K562 (cell line): ENCODE measurements at regions not wholly inside any gene's neighbourhood (a gene's known extent, or its start where the extent isn't known, plus 50 kb on each side); places are given as distances from the start of the nearest gene placed in this dataset.

Source experiments
- ATAC-seq: fragments of 200-7000 bp; cut with Tn5 transposase; 3 replicates; pipeline ENCODE4 v1.9.1; 2020; ENCODE audit warnings: moderate library complexity
- BruUV-seq: library from RNA; stranded (reverse); fragments of 400-500 nt; replicated peaks from 2 replicates; lab custom pipeline; 2021; lab: Mats Ljungman, UMichigan
- CTCF ChIA-PET: fragments of 300-600 bp; formaldehyde crosslinking; extraction: SDS; loops from one replicate; lab custom pipeline; 2021; ENCODE audit warnings: low intra/inter-chr PET ratio; lab: Yijun Ruan, JAX
- POLR2A ChIA-PET: fragments of 300-600, 350-650 bp; sonication (Branson Sonifier 250); formaldehyde crosslinking; extraction: SDS; loops from one replicate; lab custom pipeline; 2021; ENCODE audit warnings: antibody characterized with exemption, inconsistent platforms; lab: Yijun Ruan, JAX
- DNase-seq, 4 experiments: peaks; one replicate each; pipeline versions ENCODE4 v3.0.0 to v3.0.0-alpha.2; 2011 to 2018; ENCODE audit warnings: low spot score in 3 of 4, mixed read lengths in 3 of 4; ENCODE audit errors: extremely low read depth in 1 of 4
- FAIRE-seq: peaks from 2 replicates; lab custom pipeline; 2011; peaks lifted over from hg19 to GRCh38; lab: Jason Lieb, UNC
- H2AFZ ChIP-seq: 2 replicates; pipeline ENCODE4 v1.6.0; 2011; ENCODE audit warnings: low read depth, low read length, control low read depth, inconsistent platforms
- H3K27ac ChIP-seq: fragments of 200-600 bp; 3 replicates; pipeline ENCODE4 v1.8.0; 2011; ENCODE audit warnings: low read depth, mild to moderate bottlenecking, control low read depth, inconsistent platforms, low read length, moderate library complexity, mixed read lengths; ENCODE audit errors: extremely low read depth
- H3K27me3 ChIP-seq, 2 experiments: fragments of 300-600 bp in 1 of 2; 2 replicates in 1 of 2; 3 replicates in 1 of 2; pipeline versions ENCODE4 v1.6.0 to v1.8.0; 2011; ENCODE audit warnings: inconsistent platforms in 2 of 2, low read length in 2 of 2, mild to moderate bottlenecking in 1 of 2, mixed read lengths in 1 of 2, moderate library complexity in 1 of 2; ENCODE audit not compliant: control insufficient read depth in 2 of 2, insufficient read depth in 2 of 2
- H3K36me3 ChIP-seq: fragments of 300-600 bp; 3 replicates; pipeline ENCODE4 v1.8.0; 2011; ENCODE audit warnings: mild to moderate bottlenecking, low read length, inconsistent platforms; ENCODE audit not compliant: control insufficient read depth, insufficient read depth
- H3K4me1 ChIP-seq, 2 experiments: fragments of 200-600 bp in 1 of 2; replicated peaks in 1 of 2; 2 replicates in 1 of 2; 3 replicates in 1 of 2; pipeline versions ENCODE4 v1.5.1 to v1.8.0; 2011; ENCODE audit warnings: inconsistent platforms in 2 of 2, low read length in 2 of 2, mild to moderate bottlenecking in 1 of 2, mixed read lengths in 1 of 2, moderate library complexity in 1 of 2; ENCODE audit not compliant: control insufficient read depth in 2 of 2, insufficient read depth in 2 of 2
- H3K4me2 ChIP-seq: 2 replicates; pipeline ENCODE4 v1.6.1; 2011; ENCODE audit warnings: low read length, control low read depth, inconsistent platforms, mixed read lengths; ENCODE audit not compliant: insufficient read depth
- H3K4me3 ChIP-seq: fragments of 200-600 bp; sonication (generic), shearing (Covaris generic); 2 replicates; pipeline ENCODE4 v1.5.1; 2016; ENCODE audit warnings: control low read depth, inconsistent platforms
- H3K79me2 ChIP-seq: fragments of 200-600 bp; 3 replicates; pipeline ENCODE4 v1.8.0; 2011; ENCODE audit warnings: low read length, inconsistent platforms; ENCODE audit not compliant: control insufficient read depth, insufficient read depth
- H3K9ac ChIP-seq, 2 experiments: 2 replicates each; pipeline versions ENCODE4 v1.6.0 to v1.6.1; 2011; ENCODE audit warnings: low read depth in 2 of 2, low read length in 2 of 2, control low read depth in 1 of 2, inconsistent platforms in 1 of 2, mild to moderate bottlenecking in 1 of 2, mixed read lengths in 1 of 2; ENCODE audit not compliant: insufficient read depth in 1 of 2
- H3K9me1 ChIP-seq: one replicate; pipeline ENCODE4 v1.6.0; 2011; ENCODE audit warnings: inconsistent platforms, mild to moderate bottlenecking, low read length, moderate library complexity; ENCODE audit not compliant: control insufficient read depth, insufficient read depth
- H3K9me3 ChIP-seq: replicated peaks from 2 replicates; pipeline ENCODE4 v1.5.1; 2011; ENCODE audit warnings: low read depth, low read length, inconsistent platforms; ENCODE audit not compliant: control insufficient read depth, insufficient read depth
- H4K20me1 ChIP-seq: replicated peaks from 2 replicates; pipeline ENCODE4 v1.6.1; 2011; ENCODE audit warnings: low read length, inconsistent platforms, mixed read lengths; ENCODE audit not compliant: control insufficient read depth, insufficient read depth
- CREM ChIP-seq: IDR thresholded peaks from 2 replicates; pipeline ENCODE4 v1.6.1; 2014; ENCODE audit warnings: antibody characterized with exemption, low read depth
- CTBP1 ChIP-seq: fragments of 450-650 bp; IDR thresholded peaks from 2 replicates; pipeline ENCODE4 v1.6.1; 2016; ENCODE audit warnings: borderline replicate concordance
- GTF2A2 ChIP-seq: IDR thresholded peaks from 2 replicates; pipeline ENCODE4 v1.6.1; 2016; ENCODE audit warnings: mild to moderate bottlenecking, missing genetic modification characterization, missing compliant biosample characterization
- HEY1 ChIP-seq: fragments of 250-450 bp; sonication (Bioruptor Pico); IDR thresholded peaks from 2 replicates; pipeline ENCODE4 v1.5.0; 2020; ENCODE audit warnings: mild to moderate bottlenecking, moderate library complexity, borderline replicate concordance
- KDM1A ChIP-seq, 2 experiments: fragments of 450-650 bp; IDR thresholded peaks; 2 replicates each; pipeline ENCODE4 v1.6.1; 2016; ENCODE audit warnings: mild to moderate bottlenecking in 2 of 2
- KLF6 ChIP-seq: fragments of 250-450 bp; sonication (Bioruptor Pico); IDR thresholded peaks from 2 replicates; pipeline ENCODE4 v1.4.0; 2020; ENCODE audit warnings: mild to moderate bottlenecking, moderate library complexity, borderline replicate concordance
- MTA3 ChIP-seq: fragments of 450-650 bp; formaldehyde crosslinking; IDR thresholded peaks from 2 replicates; pipeline ENCODE4 v1.6.1; 2017; ENCODE audit warnings: mild to moderate bottlenecking, borderline replicate concordance
- SMARCC2 ChIP-seq: fragments of 450-650 bp; IDR thresholded peaks from 2 replicates; pipeline ENCODE4 v1.6.1; 2017; ENCODE audit warnings: antibody characterized with exemption, moderate library complexity, mild to moderate bottlenecking, low read depth
- TAL1 ChIP-seq: fragments of 450-650 bp; IDR thresholded peaks from 2 replicates; pipeline ENCODE4 v1.6.1; 2016; ENCODE audit warnings: mild to moderate bottlenecking
- WHSC1 ChIP-seq: IDR thresholded peaks from one replicate; pipeline ENCODE4 v1.6.1; 2012; ENCODE audit warnings: low read length, control low read depth, inconsistent platforms
- XRCC3 ChIP-seq: fragments of 450-650 bp; IDR thresholded peaks from 2 replicates; pipeline ENCODE4 v1.6.1; 2017; ENCODE audit warnings: mild to moderate bottlenecking, moderate library complexity
- ZNF239 ChIP-seq: fragments of 250-450 bp; sonication (Bioruptor Pico); IDR thresholded peaks from 2 replicates; pipeline ENCODE4 v1.4.0; 2020; ENCODE audit warnings: mild to moderate bottlenecking
- WGBS: fragments of 100-300 bp; shearing (Covaris generic); methylation state at CpG from one replicate; pipeline ENCODE4 v1.1.6; 2016; ENCODE audit warnings: low coverage, mixed read lengths; ENCODE audit not compliant: insufficient coverage; ENCODE audit errors: missing lambda C conversion rate; 5-methylcytosine and 5-hydroxymethylcytosine counted together
- in situ Hi-C: fragments of 300-500 bp; cut with MboI; formaldehyde crosslinking; loops from 4 replicates; pipeline ENCODE4 v1.15.0; 2018; ENCODE audit warnings: inconsistent platforms, mixed read lengths
- intact Hi-C: fragments of 100-400 bp; cut with micrococcal nuclease; formaldehyde crosslinking; loops from 2 replicates; pipeline ENCODE4 v1.14.2; 2022
- TF ChIP-seq, protein P1 (sequence below): fragments of 450-650 bp; IDR thresholded peaks from 2 replicates; pipeline ENCODE4 v1.6.1; 2016; ENCODE audit warnings: borderline replicate concordance
- TF ChIP-seq, protein P2 (sequence below): fragments of 250-450 bp; sonication (Bioruptor Pico); IDR thresholded peaks from 2 replicates; pipeline ENCODE4 v1.4.0; 2020
- TF ChIP-seq, protein P3 (sequence below): fragments of 250-450 bp; sonication (Bioruptor Pico); IDR thresholded peaks from 2 replicates; pipeline ENCODE4 v1.8.0; 2022; ENCODE audit warnings: inconsistent platforms, mild to moderate bottlenecking, moderate library complexity, borderline replicate concordance

DNA sequence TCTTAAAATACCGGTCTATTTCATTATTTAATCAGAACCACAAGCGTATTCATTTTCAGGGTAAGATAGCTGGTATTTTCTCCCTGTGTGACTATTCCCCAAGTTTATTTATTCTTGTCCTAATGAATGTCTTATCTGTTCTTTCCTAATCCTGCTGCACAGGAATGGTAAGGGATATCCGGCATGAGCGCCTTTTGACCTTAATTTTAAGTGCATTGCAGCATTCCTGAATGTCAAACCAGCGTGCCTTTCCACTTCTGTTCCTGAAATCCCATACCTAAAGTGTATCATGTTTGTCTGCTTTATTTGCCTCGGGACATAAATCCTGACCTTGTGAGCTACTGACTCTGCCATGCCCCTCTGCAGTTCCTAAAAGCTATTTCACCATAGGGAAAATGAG lies 1713.2 kb upstream of the FLRT2 start (continued):
- TF ChIP-seq, protein P1, sequence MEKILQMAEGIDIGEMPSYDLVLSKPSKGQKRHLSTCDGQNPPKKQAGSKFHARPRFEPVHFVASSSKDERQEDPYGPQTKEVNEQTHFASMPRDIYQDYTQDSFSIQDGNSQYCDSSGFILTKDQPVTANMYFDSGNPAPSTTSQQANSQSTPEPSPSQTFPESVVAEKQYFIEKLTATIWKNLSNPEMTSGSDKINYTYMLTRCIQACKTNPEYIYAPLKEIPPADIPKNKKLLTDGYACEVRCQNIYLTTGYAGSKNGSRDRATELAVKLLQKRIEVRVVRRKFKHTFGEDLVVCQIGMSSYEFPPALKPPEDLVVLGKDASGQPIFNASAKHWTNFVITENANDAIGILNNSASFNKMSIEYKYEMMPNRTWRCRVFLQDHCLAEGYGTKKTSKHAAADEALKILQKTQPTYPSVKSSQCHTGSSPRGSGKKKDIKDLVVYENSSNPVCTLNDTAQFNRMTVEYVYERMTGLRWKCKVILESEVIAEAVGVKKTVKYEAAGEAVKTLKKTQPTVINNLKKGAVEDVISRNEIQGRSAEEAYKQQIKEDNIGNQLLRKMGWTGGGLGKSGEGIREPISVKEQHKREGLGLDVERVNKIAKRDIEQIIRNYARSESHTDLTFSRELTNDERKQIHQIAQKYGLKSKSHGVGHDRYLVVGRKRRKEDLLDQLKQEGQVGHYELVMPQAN = no peak
- no peak for TF ChIP-seq XRCC3
- TF ChIP-seq HEY1 (CRISPR knock-in tag) = no peak
- no peak for TF ChIP-seq CREM

DNA sequence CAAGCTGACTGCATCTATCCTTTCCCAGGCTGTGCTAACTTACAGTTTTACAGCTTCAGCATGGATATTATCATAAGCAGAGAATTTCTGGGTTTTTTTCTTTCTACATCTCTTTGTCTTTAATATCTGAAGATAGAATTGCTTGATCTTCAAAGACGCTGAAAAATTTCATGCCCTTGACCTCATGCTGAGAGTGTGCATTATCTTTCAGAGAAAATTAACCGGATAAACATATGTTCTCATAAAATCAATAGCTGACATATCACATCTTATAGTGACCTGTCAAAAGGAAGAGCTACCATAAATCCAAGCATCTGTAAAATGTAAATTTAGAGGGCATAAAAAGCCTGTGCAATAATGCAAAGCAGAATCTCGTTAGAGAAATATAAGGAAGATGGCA lies 1704.1 kb upstream of the FLRT2 start:
- H3K27me3 ChIP-seq = no peaks in the 10 kb centered on the region
- FAIRE-seq = no peak
- H3K79me2 ChIP-seq = no peaks in the 10 kb centered on the region
- no peak overlapping the region for H3K4me3 ChIP-seq
- H3K9me1 ChIP-seq = no peaks in the 10 kb centered on the region
- H3K9me3 ChIP-seq = no peaks in the 10 kb centered on the region; the same call in 1 of the 2 replicates
- no peak overlapping the region for H2AFZ ChIP-seq
- intact Hi-C loops = no loop called here
- H3K36me3 ChIP-seq = no peaks in the 10 kb centered on the region
- ATAC-seq = no peak
- DNase-seq = no peak
- 0% methylated on average over 3 of the region's 3 CpGs for WGBS
- BruUV-seq = no TSS peak
- no peak overlapping the region for H3K9ac ChIP-seq
- in situ Hi-C loops = no loop called here
- no peak overlapping the region for H3K27ac ChIP-seq
- CTCF ChIA-PET = no interaction called here
- H4K20me1 ChIP-seq = no peaks in the 10 kb centered on the region
- POLR2A ChIA-PET = no interaction called here
- no peak overlapping the region for H3K4me2 ChIP-seq
- no peaks in the 10 kb centered on the region for H3K4me1 ChIP-seq
- TF ChIP-seq WHSC1 (no peak), KLF6 (no peak), GTF2A2 (tag) (no peak), CTBP1 (no peak), MTA3 (no peak), KDM1A (IDR thresholded peaks at IDR 0.05) (no peak), TAL1 (no peak), ZNF239 (CRISPR knock-in tag) (no peak), SMARCC2 (no peak)
- TF ChIP-seq, protein P2, sequence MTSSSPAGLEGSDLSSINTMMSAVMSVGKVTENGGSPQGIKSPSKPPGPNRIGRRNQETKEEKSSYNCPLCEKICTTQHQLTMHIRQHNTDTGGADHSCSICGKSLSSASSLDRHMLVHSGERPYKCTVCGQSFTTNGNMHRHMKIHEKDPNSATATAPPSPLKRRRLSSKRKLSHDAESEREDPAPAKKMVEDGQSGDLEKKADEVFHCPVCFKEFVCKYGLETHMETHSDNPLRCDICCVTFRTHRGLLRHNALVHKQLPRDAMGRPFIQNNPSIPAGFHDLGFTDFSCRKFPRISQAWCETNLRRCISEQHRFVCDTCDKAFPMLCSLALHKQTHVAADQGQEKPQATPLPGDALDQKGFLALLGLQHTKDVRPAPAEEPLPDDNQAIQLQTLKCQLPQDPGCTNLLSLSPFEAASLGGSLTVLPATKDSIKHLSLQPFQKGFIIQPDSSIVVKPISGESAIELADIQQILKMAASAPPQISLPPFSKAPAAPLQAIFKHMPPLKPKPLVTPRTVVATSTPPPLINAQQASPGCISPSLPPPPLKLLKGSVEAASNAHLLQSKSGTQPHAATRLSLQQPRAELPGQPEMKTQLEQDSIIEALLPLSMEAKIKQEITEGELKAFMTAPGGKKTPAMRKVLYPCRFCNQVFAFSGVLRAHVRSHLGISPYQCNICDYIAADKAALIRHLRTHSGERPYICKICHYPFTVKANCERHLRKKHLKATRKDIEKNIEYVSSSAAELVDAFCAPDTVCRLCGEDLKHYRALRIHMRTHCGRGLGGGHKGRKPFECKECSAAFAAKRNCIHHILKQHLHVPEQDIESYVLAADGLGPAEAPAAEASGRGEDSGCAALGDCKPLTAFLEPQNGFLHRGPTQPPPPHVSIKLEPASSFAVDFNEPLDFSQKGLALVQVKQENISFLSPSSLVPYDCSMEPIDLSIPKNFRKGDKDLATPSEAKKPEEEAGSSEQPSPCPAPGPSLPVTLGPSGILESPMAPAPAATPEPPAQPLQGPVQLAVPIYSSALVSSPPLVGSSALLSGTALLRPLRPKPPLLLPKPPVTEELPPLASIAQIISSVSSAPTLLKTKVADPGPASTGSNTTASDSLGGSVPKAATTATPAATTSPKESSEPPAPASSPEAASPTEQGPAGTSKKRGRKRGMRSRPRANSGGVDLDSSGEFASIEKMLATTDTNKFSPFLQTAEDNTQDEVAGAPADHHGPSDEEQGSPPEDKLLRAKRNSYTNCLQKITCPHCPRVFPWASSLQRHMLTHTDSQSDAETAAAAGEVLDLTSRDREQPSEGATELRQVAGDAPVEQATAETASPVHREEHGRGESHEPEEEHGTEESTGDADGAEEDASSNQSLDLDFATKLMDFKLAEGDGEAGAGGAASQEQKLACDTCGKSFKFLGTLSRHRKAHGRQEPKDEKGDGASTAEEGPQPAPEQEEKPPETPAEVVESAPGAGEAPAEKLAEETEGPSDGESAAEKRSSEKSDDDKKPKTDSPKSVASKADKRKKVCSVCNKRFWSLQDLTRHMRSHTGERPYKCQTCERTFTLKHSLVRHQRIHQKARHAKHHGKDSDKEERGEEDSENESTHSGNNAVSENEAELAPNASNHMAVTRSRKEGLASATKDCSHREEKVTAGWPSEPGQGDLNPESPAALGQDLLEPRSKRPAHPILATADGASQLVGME = no peak
- TF ChIP-seq, protein P3, sequence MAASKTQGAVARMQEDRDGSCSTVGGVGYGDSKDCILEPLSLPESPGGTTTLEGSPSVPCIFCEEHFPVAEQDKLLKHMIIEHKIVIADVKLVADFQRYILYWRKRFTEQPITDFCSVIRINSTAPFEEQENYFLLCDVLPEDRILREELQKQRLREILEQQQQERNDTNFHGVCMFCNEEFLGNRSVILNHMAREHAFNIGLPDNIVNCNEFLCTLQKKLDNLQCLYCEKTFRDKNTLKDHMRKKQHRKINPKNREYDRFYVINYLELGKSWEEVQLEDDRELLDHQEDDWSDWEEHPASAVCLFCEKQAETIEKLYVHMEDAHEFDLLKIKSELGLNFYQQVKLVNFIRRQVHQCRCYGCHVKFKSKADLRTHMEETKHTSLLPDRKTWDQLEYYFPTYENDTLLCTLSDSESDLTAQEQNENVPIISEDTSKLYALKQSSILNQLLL = no peak
